MM.1S (cell line): ENCODE measurements at regions not wholly inside any gene's neighbourhood (a gene's known extent, or its start where the extent isn't known, plus 50 kb on each side); places are given as distances from the start of the nearest gene placed in this dataset.

ENCODE experiments used
- EZH2 ChIP-seq: fragments of 300-600 bp; sonication (generic); optimal IDR thresholded peaks from 2 replicates; pipeline ENCODE3; 2017; ENCODE audit warnings: low read depth, mild to moderate bottlenecking, antibody characterized with exemption, low read length, mixed read lengths
- EZH2phosphoT487 ChIP-seq: fragments of 300-600 bp; sonication (generic); IDR thresholded peaks from 2 replicates; pipeline ENCODE4 v1.6.1; 2018; ENCODE audit warnings: antibody characterized with exemption, low read length
- TF ChIP-seq, protein P1 (sequence below): fragments of 300-600 bp; sonication (generic); IDR thresholded peaks from 2 replicates; pipeline ENCODE4 v1.5.1; 2016; ENCODE audit warnings: antibody characterized with exemption, low read length, mixed read lengths

DNA sequence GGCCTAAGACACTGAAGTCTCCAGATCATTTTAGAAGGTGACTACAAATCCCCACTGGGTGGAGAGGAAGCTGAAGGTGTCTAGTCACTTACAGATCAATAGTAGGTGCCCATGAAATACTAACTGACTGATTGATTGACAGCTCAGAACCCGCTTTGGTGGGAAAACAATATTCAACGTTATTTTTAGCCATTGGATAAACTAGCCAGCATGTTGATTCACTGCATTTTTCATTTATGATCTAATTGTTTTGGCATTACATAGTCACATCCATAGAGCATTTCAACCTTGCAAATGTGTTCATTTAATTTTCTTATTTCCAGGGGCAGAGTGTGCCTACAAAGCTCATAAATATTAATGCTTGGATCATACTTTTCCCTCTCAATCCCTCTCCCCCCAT lies 162.3 kb downstream of the MREG start:
- TF ChIP-seq EZH2, result no peak
- TF ChIP-seq, protein P1, sequence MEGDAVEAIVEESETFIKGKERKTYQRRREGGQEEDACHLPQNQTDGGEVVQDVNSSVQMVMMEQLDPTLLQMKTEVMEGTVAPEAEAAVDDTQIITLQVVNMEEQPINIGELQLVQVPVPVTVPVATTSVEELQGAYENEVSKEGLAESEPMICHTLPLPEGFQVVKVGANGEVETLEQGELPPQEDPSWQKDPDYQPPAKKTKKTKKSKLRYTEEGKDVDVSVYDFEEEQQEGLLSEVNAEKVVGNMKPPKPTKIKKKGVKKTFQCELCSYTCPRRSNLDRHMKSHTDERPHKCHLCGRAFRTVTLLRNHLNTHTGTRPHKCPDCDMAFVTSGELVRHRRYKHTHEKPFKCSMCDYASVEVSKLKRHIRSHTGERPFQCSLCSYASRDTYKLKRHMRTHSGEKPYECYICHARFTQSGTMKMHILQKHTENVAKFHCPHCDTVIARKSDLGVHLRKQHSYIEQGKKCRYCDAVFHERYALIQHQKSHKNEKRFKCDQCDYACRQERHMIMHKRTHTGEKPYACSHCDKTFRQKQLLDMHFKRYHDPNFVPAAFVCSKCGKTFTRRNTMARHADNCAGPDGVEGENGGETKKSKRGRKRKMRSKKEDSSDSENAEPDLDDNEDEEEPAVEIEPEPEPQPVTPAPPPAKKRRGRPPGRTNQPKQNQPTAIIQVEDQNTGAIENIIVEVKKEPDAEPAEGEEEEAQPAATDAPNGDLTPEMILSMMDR, result no peak
- no peak for TF ChIP-seq EZH2phosphoT487
